H1 (cell line): ENCODE measurements at regions not wholly inside any gene's neighbourhood (a gene's known extent, or its start where the extent isn't known, plus 50 kb on each side); places are given as distances from the start of the nearest gene placed in this dataset.

Source experiments
- ATF2 ChIP-seq: IDR thresholded peaks from 2 replicates; pipeline ENCODE4 v1.6.1; 2012; ENCODE audit warnings: low read length, inconsistent platforms
- CBX5 ChIP-seq: fragments of 300-800, 300-1000 bp; sonication (generic); IDR thresholded peaks from 2 replicates; pipeline ENCODE4 v1.7.1; 2016; ENCODE audit warnings: antibody characterized with exemption, low read length, low read depth
- RNF2 ChIP-seq: fragments of 200-900, 300-1000 bp; sonication (generic); IDR thresholded peaks from 2 replicates; pipeline ENCODE4 v1.7.1; 2016; ENCODE audit warnings: borderline replicate concordance, low read depth, mild to moderate bottlenecking, antibody characterized with exemption, low read length; ENCODE audit not compliant: poor library complexity, severe bottlenecking; ENCODE audit errors: missing control alignments
- SIRT6 ChIP-seq: IDR thresholded peaks from one replicate; pipeline ENCODE4 v1.7.1; 2012; ENCODE audit warnings: low read length, inconsistent platforms
- SP2 ChIP-seq: IDR thresholded peaks from 2 replicates; pipeline ENCODE4 v1.6.1; 2012; ENCODE audit warnings: mild to moderate bottlenecking, low read length, inconsistent platforms
- TAF1 ChIP-seq: IDR thresholded peaks from 2 replicates; pipeline ENCODE4 v1.6.1; 2011; ENCODE audit warnings: mild to moderate bottlenecking, low read depth, low read length

GRCh38 chr5:56340196-56340980 is 107.3 kb upstream of the ANKRD55 start (continued):
- TF ChIP-seq SP2 (no peak), SIRT6 (no peak), ATF2 (no peak), CBX5 (no peak), RNF2 (no peak), TAF1 (no peak)
